Glutamatergic neuron (in vitro differentiated cells): ENCODE measurements at regions not wholly inside any gene's neighbourhood (a gene's known extent, or its start where the extent isn't known, plus 50 kb on each side); places are given as distances from the start of the nearest gene placed in this dataset.

Experiments used
- DNase-seq: peaks from one replicate; pipeline ENCODE4 v3.0.0; 2022
- H3K27ac Mint-ChIP-seq: one replicate; pipeline ENCODE4 v1.8.0; 2020; ENCODE audit warnings: mild to moderate bottlenecking, mixed read lengths, inconsistent platforms; ENCODE audit not compliant: unreplicated experiment
- H3K27me3 Mint-ChIP-seq: one replicate; pipeline ENCODE4 v1.8.0; 2020; ENCODE audit warnings: mild to moderate bottlenecking, moderate library complexity, mixed read lengths, inconsistent platforms; ENCODE audit not compliant: unreplicated experiment
- H3K36me3 Mint-ChIP-seq: one replicate; pipeline ENCODE4 v1.8.0; 2020; ENCODE audit warnings: mild to moderate bottlenecking, mixed read lengths, inconsistent platforms; ENCODE audit not compliant: unreplicated experiment
- H3K4me1 Mint-ChIP-seq: one replicate; pipeline ENCODE4 v1.8.0; 2020; ENCODE audit warnings: mild to moderate bottlenecking, low read depth, mixed read lengths, inconsistent platforms; ENCODE audit not compliant: unreplicated experiment
- H3K4me3 Mint-ChIP-seq: one replicate; pipeline ENCODE4 v1.8.0; 2020; ENCODE audit warnings: mild to moderate bottlenecking, mixed read lengths, inconsistent platforms; ENCODE audit not compliant: unreplicated experiment
- H3K9me3 Mint-ChIP-seq: one replicate; pipeline ENCODE4 v1.8.0; 2020; ENCODE audit warnings: mild to moderate bottlenecking, moderate library complexity, mixed read lengths, inconsistent platforms; ENCODE audit not compliant: unreplicated experiment
- CTCF ChIP-seq: fragments of 200-600 bp; sonication (generic); IDR thresholded peaks from one replicate; pipeline ENCODE4 v1.5.0; 2021; ENCODE audit not compliant: partially characterized antibody, unreplicated experiment

GRCh38 chr15:39451871-39452270, 129.0 kb upstream of the THBS1 start:
- no peak for DNase-seq
- no peak overlapping the region for H3K27ac Mint-ChIP-seq
- H3K4me3 Mint-ChIP-seq, result no peak overlapping the region
- no peaks in the 10 kb centered on the region for H3K36me3 Mint-ChIP-seq
- peaks cover 20% of the 10 kb centered on the region for H3K4me1 Mint-ChIP-seq
- H3K9me3 Mint-ChIP-seq, result peaks cover 2% of the 10 kb centered on the region
- peaks cover 2% of the 10 kb centered on the region for H3K27me3 Mint-ChIP-seq
- no peak for TF ChIP-seq CTCF

GRCh38 chr15:39453620-39454019, 127.3 kb upstream of the THBS1 start:
- no peak for DNase-seq
- H3K9me3 Mint-ChIP-seq, result peaks cover 2% of the 10 kb centered on the region
- H3K27ac Mint-ChIP-seq, result no peak overlapping the region
- H3K4me1 Mint-ChIP-seq, result peaks cover 3% of the 10 kb centered on the region
- no peak overlapping the region for H3K4me3 Mint-ChIP-seq
- H3K36me3 Mint-ChIP-seq, result no peaks in the 10 kb centered on the region
- TF ChIP-seq CTCF, result no peak
- H3K27me3 Mint-ChIP-seq, result peaks cover 2% of the 10 kb centered on the region

- Mint-ChIP-seq H3K27ac (no peak overlapping the region), H3K4me1 (peaks cover 3% of the 10 kb centered on the region), H3K36me3 (no peaks in the 10 kb centered on the region), H3K4me3 (no peak overlapping the region), H3K27me3 (peaks cover 2% of the 10 kb centered on the region), H3K9me3 (peaks cover 2% of the 10 kb centered on the region)
- no peak for DNase-seq
- TF ChIP-seq CTCF, result no peak
Measured at GRCh38 chr15:39454189-39454986, 126.5 kb upstream of the THBS1 start.

GRCh38 chr15:39455471-39455991, 125.3 kb upstream of the THBS1 start:
- DNase-seq, result no peak
- Mint-ChIP-seq H3K36me3 (no peaks in the 10 kb centered on the region), H3K27me3 (no peaks in the 10 kb centered on the region), H3K9me3 (peaks cover 2% of the 10 kb centered on the region), H3K4me1 (peaks cover 3% of the 10 kb centered on the region), H3K27ac (no peak overlapping the region), H3K4me3 (no peak overlapping the region)
- TF ChIP-seq CTCF, result no peak

GRCh38 chr15:39456159-39456558, 124.7 kb upstream of the THBS1 start:
- peaks cover 3% of the 10 kb centered on the region for H3K4me1 Mint-ChIP-seq
- no peak for DNase-seq
- no peak for TF ChIP-seq CTCF
- peaks cover 2% of the 10 kb centered on the region for H3K9me3 Mint-ChIP-seq
- H3K27me3 Mint-ChIP-seq, result no peaks in the 10 kb centered on the region
- no peak overlapping the region for H3K27ac Mint-ChIP-seq
- H3K36me3 Mint-ChIP-seq, result no peaks in the 10 kb centered on the region
- no peak overlapping the region for H3K4me3 Mint-ChIP-seq
